SK-N-SH treated with all-trans-retinoic acid at 6 μM for 48 hours (cell line): ENCODE measurements at regions not wholly inside any gene's neighbourhood (a gene's known extent, or its start where the extent isn't known, plus 50 kb on each side); places are given as distances from the start of the nearest gene placed in this dataset.

Source experiments
- BACH2 ChIP-seq: fragments of 250-450 bp; sonication (Bioruptor Pico); IDR thresholded peaks from 2 replicates; pipeline ENCODE4 v1.9.0; 2021; ENCODE audit warnings: mild to moderate bottlenecking, borderline replicate concordance
- ISL1 ChIP-seq: fragments of 250-450 bp; sonication (Bioruptor Pico); IDR thresholded peaks from 2 replicates; pipeline ENCODE4 v2.1.2; 2022; ENCODE audit warnings: mild to moderate bottlenecking, moderate library complexity
- RARB ChIP-seq: fragments of 250-450 bp; sonication (Bioruptor Pico); IDR thresholded peaks from 2 replicates; pipeline ENCODE4 v1.8.0; 2021; ENCODE audit warnings: mild to moderate bottlenecking, moderate library complexity
- ZC3H10 ChIP-seq: fragments of 250-450 bp; sonication (Bioruptor Pico); IDR thresholded peaks from 2 replicates; pipeline ENCODE4 v1.5.1; 2021; ENCODE audit warnings: mild to moderate bottlenecking, moderate library complexity
- ZFP3 ChIP-seq: fragments of 250-450 bp; sonication (Bioruptor Pico); IDR thresholded peaks from 2 replicates; pipeline ENCODE4 v1.5.0; 2020; ENCODE audit warnings: mild to moderate bottlenecking, moderate library complexity
- ZFP30 ChIP-seq: fragments of 450-650 bp; formaldehyde crosslinking; IDR thresholded peaks from 2 replicates; pipeline ENCODE4 v1.5.0; 2022; ENCODE audit warnings: mild to moderate bottlenecking, moderate library complexity
- ZNF565 ChIP-seq: fragments of 450-650 bp; formaldehyde crosslinking; conservative IDR thresholded peaks from 2 replicates; pipeline ENCODE4 v1.5.0; 2020; ENCODE audit warnings: low read depth, mild to moderate bottlenecking, moderate library complexity
- ZNF70 ChIP-seq: fragments of 450-650 bp; formaldehyde crosslinking; IDR thresholded peaks from 2 replicates; pipeline ENCODE4 v1.5.0; 2020; ENCODE audit warnings: mild to moderate bottlenecking, moderate library complexity
- TF ChIP-seq, protein P1 (sequence below): fragments of 250-450 bp; sonication (Bioruptor Pico); IDR thresholded peaks from 2 replicates; pipeline ENCODE4 v1.8.0; 2020; ENCODE audit warnings: mild to moderate bottlenecking, moderate library complexity, borderline replicate concordance
- TF ChIP-seq, protein P2 (sequence below): fragments of 250-450 bp; sonication (Bioruptor Pico); IDR thresholded peaks from 2 replicates; pipeline ENCODE4 v1.5.0; 2020; ENCODE audit warnings: mild to moderate bottlenecking, moderate library complexity

DNA sequence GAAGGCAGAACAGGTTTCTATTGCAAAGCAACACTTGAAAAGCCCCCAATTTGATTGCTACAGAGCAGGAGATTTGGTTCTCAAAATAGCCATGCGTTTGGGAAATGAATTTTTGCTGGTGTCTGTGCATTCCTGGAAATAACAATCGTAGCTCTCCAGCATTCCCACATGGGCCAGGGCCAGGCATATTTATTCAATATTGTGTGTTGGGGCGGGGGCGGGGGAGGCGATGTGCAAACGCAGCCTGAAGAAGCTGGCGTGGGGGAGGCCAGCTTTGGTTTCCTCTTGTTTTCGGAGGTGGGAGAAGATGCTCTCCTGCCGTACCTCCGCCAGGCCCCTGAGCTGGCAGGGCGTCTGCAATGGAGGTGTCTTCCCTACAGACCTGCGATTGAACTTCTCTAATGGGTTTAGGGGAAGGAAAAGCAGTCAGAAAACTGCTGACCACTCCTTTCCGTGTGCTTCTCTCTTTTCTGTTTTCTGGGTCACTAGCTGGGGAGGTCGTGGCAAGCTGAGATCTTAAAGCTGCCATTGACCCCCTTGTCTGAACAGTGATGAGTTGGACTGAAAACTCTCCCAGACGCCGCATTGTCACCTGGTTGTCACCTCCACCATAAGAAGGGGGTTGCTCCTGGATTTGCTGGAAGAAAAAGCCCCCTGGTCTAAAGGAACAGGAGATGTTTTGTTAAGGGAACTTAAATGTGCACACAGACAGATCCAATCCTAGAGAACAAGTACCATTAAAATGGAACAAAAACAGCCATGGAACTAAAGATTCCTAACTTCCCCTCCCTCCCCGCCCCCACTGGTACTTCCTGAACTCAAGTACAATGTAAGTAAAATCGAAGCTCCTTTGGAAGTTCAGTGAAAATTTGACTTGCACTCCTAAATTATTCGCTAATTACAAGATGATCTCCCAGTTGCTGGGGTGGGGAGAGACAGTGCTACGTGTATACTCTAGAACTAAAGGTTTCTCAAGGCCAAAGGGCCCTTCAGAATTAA lies 56.4 kb upstream of the HABP2 start:
- TF ChIP-seq ZNF70 (CRISPR knock-in tag) (no peak), ISL1 (no peak), ZNF565 (CRISPR knock-in tag) (no peak), ZC3H10 (CRISPR knock-in tag) (no peak), BACH2 (CRISPR knock-in tag) (no peak), ZFP30 (CRISPR knock-in tag) (no peak), RARB (no peak), ZFP3 (CRISPR knock-in tag) (no peak)
- TF ChIP-seq, protein P1, sequence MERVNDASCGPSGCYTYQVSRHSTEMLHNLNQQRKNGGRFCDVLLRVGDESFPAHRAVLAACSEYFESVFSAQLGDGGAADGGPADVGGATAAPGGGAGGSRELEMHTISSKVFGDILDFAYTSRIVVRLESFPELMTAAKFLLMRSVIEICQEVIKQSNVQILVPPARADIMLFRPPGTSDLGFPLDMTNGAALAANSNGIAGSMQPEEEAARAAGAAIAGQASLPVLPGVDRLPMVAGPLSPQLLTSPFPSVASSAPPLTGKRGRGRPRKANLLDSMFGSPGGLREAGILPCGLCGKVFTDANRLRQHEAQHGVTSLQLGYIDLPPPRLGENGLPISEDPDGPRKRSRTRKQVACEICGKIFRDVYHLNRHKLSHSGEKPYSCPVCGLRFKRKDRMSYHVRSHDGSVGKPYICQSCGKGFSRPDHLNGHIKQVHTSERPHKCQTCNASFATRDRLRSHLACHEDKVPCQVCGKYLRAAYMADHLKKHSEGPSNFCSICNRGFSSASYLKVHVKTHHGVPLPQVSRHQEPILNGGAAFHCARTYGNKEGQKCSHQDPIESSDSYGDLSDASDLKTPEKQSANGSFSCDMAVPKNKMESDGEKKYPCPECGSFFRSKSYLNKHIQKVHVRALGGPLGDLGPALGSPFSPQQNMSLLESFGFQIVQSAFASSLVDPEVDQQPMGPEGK (CRISPR knock-in tag) = no peak
- TF ChIP-seq, protein P2, sequence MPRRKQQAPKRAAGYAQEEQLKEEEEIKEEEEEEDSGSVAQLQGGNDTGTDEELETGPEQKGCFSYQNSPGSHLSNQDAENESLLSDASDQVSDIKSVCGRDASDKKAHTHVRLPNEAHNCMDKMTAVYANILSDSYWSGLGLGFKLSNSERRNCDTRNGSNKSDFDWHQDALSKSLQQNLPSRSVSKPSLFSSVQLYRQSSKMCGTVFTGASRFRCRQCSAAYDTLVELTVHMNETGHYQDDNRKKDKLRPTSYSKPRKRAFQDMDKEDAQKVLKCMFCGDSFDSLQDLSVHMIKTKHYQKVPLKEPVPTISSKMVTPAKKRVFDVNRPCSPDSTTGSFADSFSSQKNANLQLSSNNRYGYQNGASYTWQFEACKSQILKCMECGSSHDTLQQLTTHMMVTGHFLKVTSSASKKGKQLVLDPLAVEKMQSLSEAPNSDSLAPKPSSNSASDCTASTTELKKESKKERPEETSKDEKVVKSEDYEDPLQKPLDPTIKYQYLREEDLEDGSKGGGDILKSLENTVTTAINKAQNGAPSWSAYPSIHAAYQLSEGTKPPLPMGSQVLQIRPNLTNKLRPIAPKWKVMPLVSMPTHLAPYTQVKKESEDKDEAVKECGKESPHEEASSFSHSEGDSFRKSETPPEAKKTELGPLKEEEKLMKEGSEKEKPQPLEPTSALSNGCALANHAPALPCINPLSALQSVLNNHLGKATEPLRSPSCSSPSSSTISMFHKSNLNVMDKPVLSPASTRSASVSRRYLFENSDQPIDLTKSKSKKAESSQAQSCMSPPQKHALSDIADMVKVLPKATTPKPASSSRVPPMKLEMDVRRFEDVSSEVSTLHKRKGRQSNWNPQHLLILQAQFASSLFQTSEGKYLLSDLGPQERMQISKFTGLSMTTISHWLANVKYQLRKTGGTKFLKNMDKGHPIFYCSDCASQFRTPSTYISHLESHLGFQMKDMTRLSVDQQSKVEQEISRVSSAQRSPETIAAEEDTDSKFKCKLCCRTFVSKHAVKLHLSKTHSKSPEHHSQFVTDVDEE (CRISPR knock-in tag) = no peak
